ENCODE measurements at regions not wholly inside any gene's neighbourhood (a gene's known extent, or its start where the extent isn't known, plus 50 kb on each side); places are given as distances from the start of the nearest gene placed in this dataset.
"Not testable (repeated sequence)": the region's sequence is repeated elsewhere in the genome, so short reads cannot be mapped to it uniquely, and the experiment has no call there.

GRCh38 chr1:81213279-81213678 lies 587.5 kb upstream of the ADGRL2 start:
- Mint-ChIP-seq H3K4me3 (no peak overlapping the region), H3K27ac (no peak overlapping the region), H3K4me1 (ENCODE audit: low read depth) (no peaks in the 10 kb centered on the region), H3K9me3 (no peaks in the 10 kb centered on the region), H3K36me3 (ENCODE audit: low read depth) (no peaks in the 10 kb centered on the region), H3K27me3 (ENCODE audit: low read depth) (no peaks in the 10 kb centered on the region)

DNA sequence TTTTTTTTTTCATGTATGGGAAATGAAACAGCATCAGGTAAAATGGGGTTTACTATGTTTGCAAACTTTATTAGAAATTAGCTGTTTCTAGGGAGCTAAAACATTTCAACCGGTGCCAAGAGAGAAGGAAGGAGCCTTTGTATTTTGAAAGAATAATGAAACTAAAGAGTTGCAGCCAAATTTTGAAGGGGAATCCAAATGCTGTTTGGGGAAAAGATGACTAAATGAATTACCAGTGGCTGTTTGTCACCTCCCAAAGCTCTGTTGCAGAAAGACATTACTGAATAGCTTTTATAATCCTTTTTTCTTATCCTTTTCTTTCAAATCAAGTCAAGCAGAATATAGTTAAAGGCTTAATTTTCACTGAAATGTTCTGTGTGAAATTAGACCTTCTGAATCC lies 591.3 kb upstream of the ADGRL2 start:
- H3K4me1 Mint-ChIP-seq (ENCODE audit: low read depth) = no peaks in the 10 kb centered on the region
- no peaks in the 10 kb centered on the region for H3K9me3 Mint-ChIP-seq
- H3K36me3 Mint-ChIP-seq (ENCODE audit: low read depth) = no peaks in the 10 kb centered on the region
- no peak overlapping the region for H3K4me3 Mint-ChIP-seq
- no peak overlapping the region for H3K27ac Mint-ChIP-seq
- H3K27me3 Mint-ChIP-seq (ENCODE audit: low read depth) = no peaks in the 10 kb centered on the region

- H3K4me1 Mint-ChIP-seq (ENCODE audit: low read depth) = no peaks in the 10 kb centered on the region
Measured at GRCh38 chr1:81208441-81208840, 592.3 kb upstream of the ADGRL2 start.

GRCh38 chr1:81205956-81206355 lies 594.8 kb upstream of the ADGRL2 start:
- Mint-ChIP-seq H3K36me3 (ENCODE audit: low read depth) (no peaks in the 10 kb centered on the region), H3K9me3 (no peaks in the 10 kb centered on the region), H3K4me1 (ENCODE audit: low read depth) (no peaks in the 10 kb centered on the region)

More at GRCh38 chr1:81208441-81208840, 592.3 kb upstream of the ADGRL2 start:
- no peaks in the 10 kb centered on the region for H3K36me3 Mint-ChIP-seq (ENCODE audit: low read depth)
- no peaks in the 10 kb centered on the region for H3K27me3 Mint-ChIP-seq (ENCODE audit: low read depth)
- no peak overlapping the region for H3K27ac Mint-ChIP-seq
- H3K4me3 Mint-ChIP-seq = no peak overlapping the region
- no peaks in the 10 kb centered on the region for H3K9me3 Mint-ChIP-seq

GRCh38 chr1:81201779-81202178 lies 599.0 kb upstream of the ADGRL2 start:
- no peaks in the 10 kb centered on the region for H3K36me3 Mint-ChIP-seq (ENCODE audit: low read depth)
- no peaks in the 10 kb centered on the region for H3K4me1 Mint-ChIP-seq (ENCODE audit: low read depth)
- no peaks in the 10 kb centered on the region for H3K9me3 Mint-ChIP-seq
- no peaks in the 10 kb centered on the region for H3K27me3 Mint-ChIP-seq (ENCODE audit: low read depth)
- no peak overlapping the region for H3K27ac Mint-ChIP-seq
- H3K4me3 Mint-ChIP-seq = no peak overlapping the region

More at GRCh38 chr1:81205956-81206355, 594.8 kb upstream of the ADGRL2 start:
- no peak overlapping the region for H3K27ac Mint-ChIP-seq
- H3K4me3 Mint-ChIP-seq = no peak overlapping the region
- H3K27me3 Mint-ChIP-seq (ENCODE audit: low read depth) = no peaks in the 10 kb centered on the region

- Mint-ChIP-seq H3K4me1 (ENCODE audit: low read depth) (no peaks in the 10 kb centered on the region), H3K9me3 (no peaks in the 10 kb centered on the region), H3K27me3 (ENCODE audit: low read depth) (no peaks in the 10 kb centered on the region), H3K27ac (no peak overlapping the region), H3K36me3 (ENCODE audit: low read depth) (no peaks in the 10 kb centered on the region), H3K4me3 (no peak overlapping the region)
Measured at GRCh38 chr1:81197591-81197990, 603.1 kb upstream of the ADGRL2 start.

GRCh38 chr1:81192647-81193642 lies 607.8 kb upstream of the ADGRL2 start:
- Mint-ChIP-seq H3K27ac (no peak overlapping the region), H3K36me3 (ENCODE audit: low read depth) (no peaks in the 10 kb centered on the region), H3K4me3 (no peak overlapping the region), H3K9me3 (no peaks in the 10 kb centered on the region), H3K27me3 (ENCODE audit: low read depth) (no peaks in the 10 kb centered on the region), H3K4me1 (ENCODE audit: low read depth) (no peaks in the 10 kb centered on the region)

GRCh38 chr1:81190003-81190402 lies 610.7 kb upstream of the ADGRL2 start:
- no peaks in the 10 kb centered on the region for H3K27me3 Mint-ChIP-seq (ENCODE audit: low read depth)
- no peaks in the 10 kb centered on the region for H3K9me3 Mint-ChIP-seq
- H3K4me1 Mint-ChIP-seq (ENCODE audit: low read depth) = no peaks in the 10 kb centered on the region
- H3K4me3 Mint-ChIP-seq = no peak overlapping the region
- H3K36me3 Mint-ChIP-seq (ENCODE audit: low read depth) = no peaks in the 10 kb centered on the region
- H3K27ac Mint-ChIP-seq = no peak overlapping the region

GRCh38 chr1:81187635-81188034 lies 613.1 kb upstream of the ADGRL2 start:
- H3K4me1 Mint-ChIP-seq (ENCODE audit: low read depth) = no peaks in the 10 kb centered on the region
- no peak overlapping the region for H3K27ac Mint-ChIP-seq
- H3K4me3 Mint-ChIP-seq = no peak overlapping the region
- peaks cover 7% of the 10 kb centered on the region for H3K9me3 Mint-ChIP-seq
- no peaks in the 10 kb centered on the region for H3K36me3 Mint-ChIP-seq (ENCODE audit: low read depth)
- H3K27me3 Mint-ChIP-seq (ENCODE audit: low read depth) = no peaks in the 10 kb centered on the region

- H3K27ac Mint-ChIP-seq = no peak overlapping the region
- H3K36me3 Mint-ChIP-seq (ENCODE audit: low read depth) = no peaks in the 10 kb centered on the region
- H3K9me3 Mint-ChIP-seq = peaks cover 7% of the 10 kb centered on the region
- H3K27me3 Mint-ChIP-seq (ENCODE audit: low read depth) = no peaks in the 10 kb centered on the region
- H3K4me1 Mint-ChIP-seq (ENCODE audit: low read depth) = no peaks in the 10 kb centered on the region
- H3K4me3 Mint-ChIP-seq = no peak overlapping the region
Measured at GRCh38 chr1:81186261-81186660, 614.5 kb upstream of the ADGRL2 start.

DNA sequence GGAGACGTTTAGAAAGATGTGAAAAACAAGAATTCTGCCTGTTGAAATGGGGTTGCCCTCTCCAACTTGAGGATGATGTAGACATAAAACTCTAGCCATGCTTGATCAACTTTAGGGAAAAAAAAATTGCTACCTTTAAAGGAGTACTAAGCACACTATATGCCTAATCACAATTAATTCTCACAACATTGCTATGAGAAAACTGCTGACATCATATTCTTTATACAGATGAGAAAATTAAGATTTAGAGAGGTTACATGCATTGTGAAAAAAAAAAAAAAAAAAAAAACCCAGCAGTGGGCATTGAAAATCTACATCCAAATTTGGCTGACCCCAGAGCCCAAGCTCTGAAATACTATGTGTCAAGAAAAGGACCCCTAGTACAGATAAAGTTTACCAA lies 617.2 kb upstream of the ADGRL2 start:
- no peaks in the 10 kb centered on the region for H3K36me3 Mint-ChIP-seq (ENCODE audit: low read depth)
- H3K4me1 Mint-ChIP-seq (ENCODE audit: low read depth) = no peaks in the 10 kb centered on the region
- H3K27ac Mint-ChIP-seq = no peak overlapping the region
- peaks cover 7% of the 10 kb centered on the region for H3K9me3 Mint-ChIP-seq
- H3K27me3 Mint-ChIP-seq (ENCODE audit: low read depth) = no peaks in the 10 kb centered on the region
- H3K4me3 Mint-ChIP-seq = no peak overlapping the region

DNA sequence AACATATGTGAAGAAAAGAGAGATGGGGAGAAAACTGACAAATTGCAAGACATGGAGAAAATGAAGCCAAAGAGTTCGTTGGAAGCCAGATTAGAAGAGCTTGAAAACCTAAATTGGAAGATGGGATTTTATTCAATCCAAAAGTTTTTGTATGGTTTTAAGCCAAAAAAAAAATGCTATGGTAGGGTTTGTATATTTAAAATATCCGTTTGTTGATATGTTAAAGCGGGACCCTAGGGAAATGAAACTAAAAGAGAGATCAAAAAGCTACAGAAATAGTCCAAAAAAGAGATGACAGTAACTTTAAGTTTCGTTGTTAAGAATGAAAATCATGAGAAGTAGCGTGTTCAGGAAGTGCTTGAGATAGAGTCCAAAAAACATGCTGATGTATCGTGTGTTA lies 617.7 kb upstream of the ADGRL2 start:
- no peaks in the 10 kb centered on the region for H3K27me3 Mint-ChIP-seq (ENCODE audit: low read depth)
- peaks cover 7% of the 10 kb centered on the region for H3K9me3 Mint-ChIP-seq
- H3K4me1 Mint-ChIP-seq (ENCODE audit: low read depth) = no peaks in the 10 kb centered on the region
- H3K36me3 Mint-ChIP-seq (ENCODE audit: low read depth) = no peaks in the 10 kb centered on the region
- no peak overlapping the region for H3K27ac Mint-ChIP-seq
- no peak overlapping the region for H3K4me3 Mint-ChIP-seq

GRCh38 chr1:81179242-81179641 lies 621.5 kb upstream of the ADGRL2 start:
- Mint-ChIP-seq H3K27me3 (ENCODE audit: low read depth) (no peaks in the 10 kb centered on the region), H3K4me3 (no peak overlapping the region), H3K27ac (no peak overlapping the region), H3K4me1 (ENCODE audit: low read depth) (no peaks in the 10 kb centered on the region), H3K9me3 (peaks cover 18% of the 10 kb centered on the region), H3K36me3 (ENCODE audit: low read depth) (no peaks in the 10 kb centered on the region)

DNA sequence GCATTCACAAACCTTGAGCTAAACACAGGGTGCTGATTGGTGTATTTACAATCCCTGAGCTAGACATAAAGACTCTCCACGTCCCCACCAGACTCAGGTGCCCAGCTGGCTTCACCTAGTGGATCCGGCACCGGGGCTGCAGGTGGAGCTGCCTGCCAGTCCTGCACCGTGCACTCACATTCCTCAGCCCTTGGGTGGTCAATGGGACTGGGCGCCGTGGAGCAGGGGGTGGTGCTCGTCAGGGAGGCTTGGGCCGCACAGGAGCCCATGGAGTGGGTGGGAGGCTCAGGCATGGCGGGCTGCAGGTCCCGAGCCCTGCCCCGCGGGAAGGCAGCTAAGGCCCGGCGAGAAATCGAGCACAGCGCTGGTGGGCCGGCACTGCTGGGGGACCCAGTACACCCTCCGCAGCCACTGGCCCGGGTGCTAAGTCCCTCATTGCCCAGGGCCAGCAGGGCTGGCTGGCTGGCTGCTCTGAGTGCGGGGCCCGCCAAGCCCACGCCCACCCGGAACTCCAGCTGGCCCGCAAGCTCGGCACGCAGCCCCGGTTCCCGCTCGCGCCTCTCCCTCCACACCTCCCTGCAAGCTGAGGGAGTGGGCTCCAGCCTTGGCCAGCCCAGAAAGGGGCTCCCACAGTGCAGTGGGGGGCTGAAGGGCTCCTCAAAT lies 622.2 kb upstream of the ADGRL2 start:
- H3K27me3 Mint-ChIP-seq (ENCODE audit: low read depth); H3K36me3 Mint-ChIP-seq (ENCODE audit: low read depth); H3K4me3 Mint-ChIP-seq; H3K27ac Mint-ChIP-seq; H3K4me1 Mint-ChIP-seq (ENCODE audit: low read depth): not testable (repeated sequence)
- H3K9me3 Mint-ChIP-seq = peaks cover 20% of the 10 kb centered on the region

Measured in T-helper 1 cell treated with Interleukin-12 subunit alpha and Interleukin-12 subunit beta and Interleukin-4 antibody, amounts not matched to agents 30 μg/mL and 1 μg/mL, for 36 hours (primary cell).